ENCODE measurements at regions not wholly inside any gene's neighbourhood (a gene's known extent, or its start where the extent isn't known, plus 50 kb on each side); places are given as distances from the start of the nearest gene placed in this dataset.
"Not testable (repeated sequence)": the region's sequence is repeated elsewhere in the genome, so short reads cannot be mapped to it uniquely, and the experiment has no call there.

DNA sequence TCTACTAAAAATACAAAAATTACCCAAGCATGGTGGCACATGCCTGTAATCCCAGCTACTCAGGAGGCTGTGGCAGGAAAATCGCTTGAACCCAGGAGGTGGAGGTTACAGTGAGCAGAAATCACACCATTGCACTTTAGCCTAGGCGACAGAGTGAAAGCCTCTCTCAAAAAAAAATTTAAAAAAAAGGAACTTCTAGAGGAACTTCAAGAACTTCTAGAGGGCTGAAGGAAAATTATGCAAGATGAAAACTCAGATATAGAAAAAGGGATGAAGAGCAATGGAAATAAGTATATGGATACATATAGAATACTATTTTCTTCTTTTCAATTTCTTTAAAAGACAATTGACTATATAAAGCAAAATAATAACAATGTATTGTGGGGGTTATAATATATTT lies 51.2 kb upstream of the PRR5 start:
- DNase-seq: no peak

DNA sequence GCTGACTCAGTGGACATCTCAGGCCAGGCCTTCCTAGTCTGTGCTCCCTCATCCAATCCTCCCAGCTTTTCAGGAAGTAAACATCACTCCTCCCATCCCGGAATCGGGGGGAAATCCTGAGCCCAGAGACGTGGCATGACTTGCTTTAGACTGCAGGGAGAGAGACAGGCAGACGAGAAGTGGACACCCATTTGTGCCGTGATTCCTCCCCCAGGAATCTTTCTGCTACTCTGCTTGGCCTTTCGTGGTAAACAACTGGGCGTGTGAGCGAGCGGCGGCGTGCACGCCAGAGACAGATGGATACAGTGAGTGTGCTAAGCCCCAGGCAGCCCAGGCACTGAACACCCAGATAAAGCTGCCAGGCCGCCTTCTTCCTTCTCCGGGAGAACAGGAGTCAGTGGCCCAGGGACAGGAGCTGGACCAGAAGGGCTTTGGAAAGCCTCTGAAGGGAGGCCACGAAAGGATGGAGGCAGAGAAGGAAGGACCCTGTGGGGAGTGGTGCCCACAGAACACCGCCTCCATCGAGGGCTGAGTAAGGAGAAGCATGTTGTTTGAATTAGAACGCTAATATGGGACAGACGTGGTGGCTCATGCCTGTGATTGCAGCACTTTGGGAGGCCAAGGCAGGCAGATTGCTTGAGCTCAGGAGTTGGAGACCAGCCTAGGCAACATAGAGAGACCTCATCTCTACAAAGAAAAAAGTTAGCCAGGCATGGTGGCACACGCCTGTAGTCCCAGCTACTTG lies 53.0 kb upstream of the PRR5 start:
- DNase-seq: no peak

DNA sequence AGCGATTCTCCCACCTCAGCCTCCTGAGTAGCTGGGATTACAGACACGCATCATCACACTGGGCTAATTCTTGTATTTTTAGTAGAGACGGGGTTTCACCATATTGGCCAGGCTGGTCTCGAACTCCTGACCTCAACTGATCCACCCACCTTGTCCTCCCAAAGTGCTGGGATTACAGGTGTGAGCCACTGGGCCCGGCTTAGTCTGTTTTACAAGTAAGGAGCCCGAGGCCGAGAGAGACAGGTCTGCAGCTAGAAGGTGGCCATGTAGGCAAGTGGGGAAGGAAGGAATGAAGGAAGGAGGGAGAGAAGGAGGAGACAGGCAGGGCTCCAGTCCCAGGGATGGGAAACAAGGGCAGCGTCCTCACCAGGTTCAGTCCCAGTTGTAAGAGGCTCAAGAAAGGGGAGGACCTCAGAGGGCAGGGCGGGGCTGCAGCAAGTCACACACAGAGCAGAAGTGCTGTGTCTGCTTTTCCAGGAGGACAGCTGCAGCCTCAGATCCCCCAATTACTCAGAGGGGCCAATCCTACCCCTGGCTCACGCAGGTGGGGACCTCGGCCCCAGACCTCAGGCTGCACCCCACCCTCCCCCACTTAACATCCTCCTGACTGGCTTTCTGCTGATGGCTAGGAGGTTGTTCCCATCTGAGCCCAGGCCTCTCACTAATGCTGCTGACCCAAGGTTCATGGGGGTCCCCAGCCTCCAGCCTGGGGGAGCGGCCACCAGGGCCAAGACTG lies 53.8 kb upstream of the PRR5 start:
- DNase-seq: no peak

DNA sequence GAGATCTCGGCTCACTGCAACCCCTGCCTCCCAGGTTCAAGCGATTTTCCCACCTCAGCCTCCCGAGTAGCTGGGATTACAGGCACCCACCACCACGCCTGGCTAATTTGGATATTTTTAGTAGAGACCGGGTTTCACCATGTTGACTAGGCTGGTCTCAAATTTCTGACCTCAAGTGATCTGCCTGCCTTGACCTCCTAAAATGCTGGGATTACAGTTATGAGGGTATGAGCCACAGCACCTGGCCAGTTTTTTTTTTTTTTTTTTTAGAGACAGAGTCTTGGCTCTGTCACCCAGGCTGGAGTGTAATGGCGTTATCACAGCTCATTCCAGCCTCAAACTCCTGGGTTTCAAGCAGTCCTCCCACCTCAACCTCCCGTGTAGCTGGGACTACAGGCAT lies 54.9 kb upstream of the PRR5 start:
- DNase-seq: no peak

DNA sequence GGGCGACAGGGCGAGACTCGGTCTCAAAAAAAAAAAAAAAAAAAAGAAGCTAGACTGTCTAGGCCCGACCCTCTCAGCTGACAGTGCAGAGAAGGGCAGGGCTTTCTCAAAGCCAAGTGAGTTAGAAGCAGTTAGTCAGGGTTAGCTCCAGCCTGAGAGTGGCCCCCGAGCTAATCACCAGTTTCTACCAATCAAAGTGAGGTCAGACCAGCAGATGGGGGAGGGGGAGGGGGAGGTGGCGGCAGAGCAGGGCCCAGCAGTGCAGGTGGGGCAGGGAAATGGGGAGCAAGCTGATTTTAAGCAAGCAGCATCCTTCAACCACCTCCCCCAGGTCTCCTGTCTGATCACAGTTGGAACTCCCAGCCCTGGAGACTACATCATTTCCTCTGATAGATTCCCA lies 55.3 kb upstream of the PRR5 start:
- no peak for DNase-seq

DNA sequence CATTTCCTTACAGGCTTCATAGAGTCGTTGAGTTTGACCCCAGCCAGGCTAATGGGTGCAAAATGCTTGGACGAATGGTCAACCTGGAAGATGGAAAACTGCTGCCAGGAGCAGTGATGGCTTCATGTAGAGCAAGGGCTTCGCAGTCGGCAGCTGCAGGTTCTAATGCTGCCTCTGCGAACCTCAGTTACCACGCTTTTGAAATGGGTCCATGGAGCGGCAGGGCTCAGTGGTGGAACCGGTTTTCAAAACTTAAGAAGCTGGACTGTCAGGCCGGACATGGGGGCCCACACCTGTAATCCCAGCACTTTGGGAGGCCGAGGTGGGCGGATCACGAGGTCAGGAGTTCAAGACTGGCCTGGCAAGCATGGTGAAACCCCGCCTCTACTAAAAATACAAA lies 55.9 kb upstream of the PRR5 start:
- DNase-seq: no peak

DNA sequence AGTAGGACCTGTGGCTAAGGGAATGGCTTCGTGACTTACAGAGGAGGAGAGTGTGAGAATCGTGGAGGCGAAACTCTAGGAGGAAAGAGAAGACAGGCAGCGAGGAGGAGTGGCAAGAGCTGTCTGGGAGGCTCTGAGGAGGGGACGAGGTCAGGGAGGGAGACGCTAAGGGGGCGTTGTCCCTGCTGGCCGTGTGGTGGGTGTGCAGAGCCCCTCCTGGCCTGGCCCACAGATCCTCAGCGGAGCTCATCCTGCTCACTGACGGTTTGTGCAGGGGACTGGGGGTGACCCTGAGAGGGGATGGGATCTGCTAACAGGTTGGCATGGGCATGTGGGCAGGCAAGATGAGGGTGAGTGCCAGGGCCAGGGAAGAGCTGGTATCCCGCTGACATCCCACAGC lies 56.5 kb upstream of the PRR5 start:
- no peak for DNase-seq

DNA sequence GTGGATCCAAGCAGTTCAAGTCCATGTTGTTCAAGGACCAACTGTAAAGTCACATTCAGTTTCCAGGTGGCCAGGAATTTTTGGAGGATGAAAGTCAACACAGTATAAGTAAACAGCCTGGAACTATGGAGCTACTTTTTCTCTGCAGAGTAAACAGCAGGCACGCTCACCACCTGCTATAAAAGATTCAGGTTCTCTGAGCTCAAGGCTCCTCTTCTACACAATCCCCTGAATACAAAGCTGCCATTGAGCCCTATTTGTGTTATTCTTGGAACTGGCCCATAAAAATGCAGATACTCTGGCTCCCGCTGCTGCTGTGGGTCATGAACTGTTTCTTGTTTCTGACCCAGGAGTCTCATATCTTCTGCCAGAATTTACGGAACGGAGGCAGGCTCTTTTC lies 56.9 kb upstream of the PRR5 start:
- DNase-seq: no peak

DNA sequence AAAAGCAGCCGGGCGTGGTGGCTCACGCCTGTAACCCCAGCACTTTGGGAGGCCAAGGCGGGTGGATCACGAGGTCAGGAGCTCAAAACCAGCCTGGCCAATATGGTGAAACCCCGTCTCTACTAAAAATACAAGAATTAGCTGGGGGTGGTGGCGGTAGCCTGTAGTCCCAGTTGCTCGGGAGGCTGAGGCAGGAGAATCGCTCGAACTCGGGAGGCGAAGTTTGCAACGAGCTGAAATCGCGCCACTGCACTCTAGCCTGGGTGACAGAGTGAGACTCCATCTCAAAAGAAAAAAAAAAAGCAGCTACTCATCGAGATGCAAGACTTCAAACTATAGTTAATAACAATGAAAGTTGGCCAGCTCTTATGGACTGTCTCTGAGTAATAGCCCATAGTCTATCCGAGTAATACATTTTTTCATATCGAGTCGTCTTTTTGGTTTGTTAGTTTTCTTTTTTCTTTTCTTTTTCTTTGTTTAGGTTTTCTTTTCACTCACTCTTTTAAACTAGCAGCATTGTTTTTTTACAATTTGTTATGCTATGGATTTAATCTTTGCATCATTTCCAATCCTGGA lies 58.4 kb upstream of the PRR5 start:
- not testable (repeated sequence) for DNase-seq

DNA sequence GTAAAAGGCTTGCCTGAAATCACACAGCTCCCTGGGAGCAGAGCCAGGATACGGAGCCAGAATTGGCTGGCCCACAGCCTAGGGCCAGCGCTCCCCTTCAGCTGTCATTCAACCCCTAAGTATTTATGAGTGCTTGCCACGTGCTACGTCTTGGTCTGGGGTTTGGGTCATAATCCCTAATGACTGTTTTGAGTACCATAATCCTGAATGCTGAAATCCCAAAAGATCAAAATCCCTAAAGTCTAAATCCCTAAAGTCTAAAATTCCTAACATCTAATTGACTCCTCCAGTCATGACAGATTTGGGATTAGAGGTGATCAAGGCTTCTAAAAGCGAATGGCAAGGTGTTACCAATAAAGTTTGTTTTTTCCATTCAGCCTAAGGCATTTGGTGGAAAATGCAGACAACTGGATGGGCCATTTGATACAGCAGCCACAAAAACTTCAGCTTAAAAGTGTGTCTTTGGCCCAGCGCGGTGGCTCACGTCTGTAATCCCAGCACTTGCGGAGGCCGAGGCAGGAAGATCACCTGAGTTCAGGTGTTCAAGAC lies 59.8 kb upstream of the PRR5 start:
- DNase-seq: no peak

DNA sequence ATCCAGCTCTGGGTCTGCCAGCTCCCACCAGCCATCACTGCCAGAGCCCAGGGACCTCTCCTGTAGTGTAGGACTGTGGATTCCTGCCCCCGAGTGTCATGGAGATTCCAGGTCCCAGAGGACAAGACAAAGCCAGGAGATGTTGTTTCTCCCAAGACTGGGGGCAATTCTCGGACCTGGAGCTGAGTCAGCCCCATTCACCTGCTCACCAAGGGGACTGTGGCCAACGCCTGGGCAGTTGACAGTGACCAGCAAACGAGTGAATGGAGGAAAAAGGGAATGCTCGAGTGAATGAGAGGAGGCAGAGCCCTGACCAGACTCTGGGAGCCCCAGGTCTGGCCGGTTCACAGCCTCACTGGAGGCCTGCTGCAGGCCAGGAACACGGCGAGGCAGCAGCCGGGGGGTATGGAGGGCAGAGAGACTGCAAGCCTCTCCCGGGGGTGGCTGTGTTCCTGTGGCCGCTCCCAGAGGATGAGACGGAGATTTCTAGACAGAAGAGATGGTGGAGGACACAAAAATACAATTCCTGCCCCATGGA lies 61.3 kb upstream of the PRR5 start:
- DNase-seq: no peak

DNA sequence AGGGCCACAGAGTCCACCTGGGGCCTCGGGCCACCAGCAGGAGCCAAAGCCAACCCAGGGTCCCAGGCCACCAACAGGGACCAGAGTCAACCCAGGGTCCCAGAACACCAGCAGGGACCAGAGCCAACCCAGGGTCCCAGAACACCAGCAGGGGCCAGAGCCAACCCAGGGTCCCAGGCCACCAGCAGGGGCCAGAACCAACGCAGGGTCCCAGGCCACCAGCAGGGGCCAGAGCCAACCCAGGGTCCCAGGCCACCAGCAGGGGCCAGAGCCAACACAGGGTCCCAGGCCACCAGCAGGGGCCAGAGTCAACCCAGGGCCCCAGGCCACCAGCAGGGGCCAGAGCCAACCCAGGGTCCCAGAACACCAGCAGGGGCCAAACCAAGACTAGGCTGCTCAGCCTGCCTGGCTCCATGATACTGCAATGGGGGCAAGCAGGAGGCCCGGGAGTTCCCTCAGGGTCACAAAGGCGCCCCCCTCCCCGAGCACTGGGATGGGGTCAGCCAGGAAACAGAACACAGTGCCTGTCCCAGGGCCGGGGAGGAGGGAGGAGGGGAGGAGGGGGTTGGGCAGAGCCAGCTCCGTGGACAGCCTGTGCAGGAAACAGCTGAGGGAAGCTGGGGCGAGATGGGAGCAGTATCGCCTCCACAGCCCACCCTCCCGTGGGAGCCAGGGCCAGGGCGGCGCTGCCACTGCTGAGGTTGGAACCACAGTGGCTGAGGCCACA lies 62.0 kb upstream of the PRR5 start:
- DNase-seq: no peak

DNA sequence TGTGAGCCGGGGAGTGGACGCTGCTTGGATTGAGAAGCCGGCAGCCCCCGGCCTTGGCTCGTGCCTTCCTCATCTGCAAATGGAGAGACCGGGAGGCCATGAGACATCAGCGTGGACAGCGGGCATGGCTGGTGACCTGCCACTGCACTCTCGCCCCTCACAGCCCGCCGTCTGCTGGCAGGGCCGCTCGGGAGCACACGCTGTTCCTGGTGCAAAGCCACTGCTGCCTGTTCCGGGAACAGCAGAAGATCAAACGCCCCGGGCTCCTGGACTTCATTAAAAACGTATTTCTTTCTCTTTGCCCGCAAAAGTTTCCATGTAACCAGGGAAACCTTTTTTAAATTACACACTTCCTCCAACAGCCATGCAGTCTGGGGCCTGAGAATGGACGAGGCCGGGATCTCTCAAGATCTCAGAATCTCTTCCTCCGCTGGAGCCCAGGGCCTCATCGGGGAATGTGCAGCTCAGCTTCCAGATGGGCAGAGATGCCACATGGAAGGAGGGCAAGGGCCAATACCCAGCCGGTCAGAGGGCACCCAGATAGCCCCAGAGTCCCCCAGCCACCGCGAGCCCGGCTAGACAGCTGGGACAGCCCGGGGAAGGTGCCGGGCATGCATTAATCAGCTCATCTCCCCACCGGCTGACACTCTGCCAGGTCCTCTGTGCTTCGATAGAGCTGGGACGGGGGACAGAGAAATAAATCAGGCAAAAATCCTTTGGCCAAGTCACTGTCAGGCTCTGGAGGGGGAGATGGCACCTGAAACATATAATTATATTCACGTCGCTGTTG lies 62.8 kb upstream of the PRR5 start:
- DNase-seq: no peak

DNA sequence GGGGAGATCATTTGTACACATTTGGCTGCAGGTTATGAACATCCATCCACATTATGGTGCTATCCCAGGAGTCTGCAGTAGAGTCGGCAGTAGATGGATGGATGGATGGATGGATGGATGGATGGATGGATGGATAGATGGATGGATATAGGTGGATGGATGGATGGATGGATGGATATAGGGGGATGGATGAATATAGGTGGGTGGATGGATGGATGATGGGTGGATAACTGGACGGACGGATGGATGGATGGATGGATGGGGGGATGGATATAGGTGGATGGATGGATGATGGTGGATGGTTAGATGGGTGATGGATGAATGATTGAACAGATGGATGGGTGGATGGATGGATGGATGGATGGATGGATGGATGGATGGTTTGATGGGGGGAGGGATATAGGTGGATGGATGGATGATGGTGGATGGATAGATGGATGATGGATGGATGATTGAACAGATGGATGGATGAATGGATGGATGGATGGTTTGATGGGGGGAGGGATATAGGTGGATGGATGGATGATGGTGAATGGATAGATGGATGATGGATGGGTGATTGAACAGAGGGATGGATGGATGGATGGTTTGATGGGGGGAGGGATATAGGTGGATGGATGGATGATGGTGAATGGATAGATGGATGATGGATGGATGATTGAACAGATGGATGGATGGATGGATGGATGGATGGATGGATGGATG lies 65.3 kb upstream of the PRR5 start:
- DNase-seq: not testable (repeated sequence)

DNA sequence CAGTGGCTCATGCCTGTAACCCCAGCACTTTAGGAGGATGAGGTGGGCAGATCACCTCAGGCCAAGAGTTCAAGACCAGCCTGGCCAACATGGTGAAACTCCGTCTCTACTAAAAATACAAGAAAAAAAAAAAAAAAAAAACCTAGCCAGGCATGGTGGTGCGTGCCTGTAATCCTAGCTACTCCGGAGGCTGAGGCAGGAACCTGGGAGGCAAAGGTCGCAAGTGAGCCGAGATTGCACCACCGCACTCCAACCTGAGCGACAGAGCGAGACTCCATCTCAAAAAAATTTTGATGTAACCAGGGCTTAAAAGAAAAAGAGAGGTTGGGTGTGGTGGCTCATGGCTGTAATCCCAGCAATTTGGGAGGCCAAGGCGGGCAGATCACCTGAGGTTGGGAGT lies 66.4 kb upstream of the PRR5 start:
- not testable (repeated sequence) for DNase-seq

DNA sequence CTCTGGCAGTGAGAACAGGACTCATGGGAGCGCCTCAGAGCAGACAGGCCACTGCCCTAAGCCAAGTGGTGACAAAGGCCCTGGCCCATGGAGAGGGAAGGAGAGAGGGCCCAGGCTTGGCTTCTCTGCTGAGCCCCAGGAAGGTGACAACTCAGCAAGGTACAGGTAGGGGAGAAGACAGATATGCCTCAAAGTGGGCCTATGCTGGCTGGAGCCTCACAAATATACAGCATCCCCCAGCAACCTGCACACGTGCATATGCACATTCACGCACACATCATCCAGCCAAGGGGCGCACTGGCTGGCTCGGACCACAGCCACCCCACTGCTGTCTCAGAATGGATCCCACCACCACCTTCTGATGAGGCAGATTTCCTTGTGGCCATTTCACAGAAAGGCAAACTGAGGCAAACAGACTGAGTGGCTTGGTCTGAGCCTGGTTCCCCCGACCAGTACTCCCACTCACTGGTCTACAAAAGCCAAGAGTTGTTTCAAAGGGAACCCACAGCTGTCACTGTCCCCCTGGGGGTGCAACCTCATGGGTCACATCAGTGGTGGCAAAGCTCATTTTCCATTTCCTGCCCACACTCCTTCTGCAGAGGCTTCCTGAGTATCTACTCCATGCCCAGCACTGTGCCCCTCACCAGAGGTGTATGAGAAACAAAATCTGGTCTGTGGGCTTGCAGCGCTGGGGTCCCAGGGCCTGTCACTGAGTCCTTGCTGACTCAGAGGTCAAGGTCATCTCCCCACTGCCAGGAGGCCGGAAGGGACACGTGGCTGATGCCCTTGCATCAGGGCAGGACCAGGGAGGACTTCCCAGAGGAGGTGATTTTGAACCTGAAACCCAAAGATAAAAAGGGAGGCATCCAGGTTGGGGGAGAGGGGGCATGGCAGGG lies 67.3 kb upstream of the PRR5 start:
- DNase-seq: no peak

DNA sequence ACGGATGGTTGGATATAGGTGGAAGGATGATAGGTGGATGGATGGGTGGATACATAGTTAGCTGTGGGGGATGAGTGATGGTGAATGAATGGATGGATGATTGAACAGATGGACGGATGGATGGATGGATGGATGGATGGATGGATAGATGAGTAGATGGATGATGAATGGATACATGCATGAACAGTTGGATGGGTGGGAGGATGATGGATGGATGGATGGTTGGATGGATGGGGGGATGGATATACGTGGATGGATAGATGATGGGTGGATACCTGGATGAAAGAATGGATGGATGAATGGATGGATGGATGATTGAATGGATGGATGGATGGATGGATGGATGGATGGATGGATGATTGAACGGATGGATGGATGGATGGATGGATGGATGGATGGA lies 68.4 kb upstream of the PRR5 start:
- no peak for DNase-seq

DNA sequence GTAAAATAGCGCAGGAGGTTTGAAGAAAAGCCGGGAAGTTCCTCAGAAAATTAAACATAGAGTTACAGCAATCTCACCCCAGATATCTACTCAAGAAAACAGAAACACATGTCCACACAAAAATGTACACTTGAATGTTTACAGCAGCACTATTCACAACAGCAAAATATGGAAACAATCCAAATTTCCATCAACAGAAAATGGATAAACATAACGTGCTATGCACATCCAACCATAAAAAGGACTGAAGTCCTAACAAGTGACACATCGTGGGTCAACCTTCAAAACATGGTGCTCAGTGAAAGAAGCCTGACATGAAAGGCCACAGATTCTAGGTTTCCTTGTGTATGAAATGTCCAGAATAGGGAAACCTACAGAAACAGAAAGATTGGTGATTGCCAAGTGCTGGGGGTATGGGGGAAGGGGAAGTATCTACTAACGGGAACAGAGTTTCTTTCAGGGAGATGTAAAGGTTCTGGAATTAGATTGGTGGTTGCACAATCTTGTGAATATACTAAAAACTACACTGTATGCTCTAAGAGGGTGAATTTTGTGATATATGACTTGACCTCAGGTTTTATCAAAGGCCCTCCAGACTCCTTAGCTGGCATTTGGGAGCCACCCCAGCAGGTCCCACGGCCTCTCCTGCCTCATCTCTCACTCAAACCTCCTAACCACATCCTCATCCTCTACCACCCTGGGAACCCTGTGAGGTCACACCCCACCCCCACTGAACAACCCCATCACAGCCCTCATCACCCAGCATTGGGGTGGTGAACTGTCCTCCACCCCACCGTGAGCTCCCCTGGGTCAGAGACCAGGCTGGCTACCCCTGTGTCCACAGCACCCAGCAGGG lies 69.2 kb upstream of the PRR5 start:
- no peak for DNase-seq

DNA sequence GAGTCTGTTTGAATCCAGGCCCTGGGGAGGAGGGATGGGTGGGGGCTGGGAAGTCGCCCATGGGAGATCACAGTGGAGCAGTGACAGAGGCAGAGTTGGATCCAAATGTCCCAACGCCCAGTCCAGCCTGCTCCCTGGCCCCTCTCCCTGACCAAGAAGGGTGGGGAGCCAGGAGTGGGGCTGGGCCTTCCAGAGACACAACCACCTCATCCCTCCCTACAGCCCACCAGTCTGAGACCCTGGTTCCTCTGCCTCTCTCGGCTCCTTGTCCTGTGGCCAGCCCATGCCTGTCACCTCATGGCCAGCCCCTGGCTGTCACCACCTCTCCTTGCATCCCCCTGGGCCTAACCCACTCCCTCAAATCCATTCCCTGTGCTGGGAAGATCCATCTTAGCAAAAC lies 71.2 kb upstream of the PRR5 start:
- DNase-seq: no peak

DNA sequence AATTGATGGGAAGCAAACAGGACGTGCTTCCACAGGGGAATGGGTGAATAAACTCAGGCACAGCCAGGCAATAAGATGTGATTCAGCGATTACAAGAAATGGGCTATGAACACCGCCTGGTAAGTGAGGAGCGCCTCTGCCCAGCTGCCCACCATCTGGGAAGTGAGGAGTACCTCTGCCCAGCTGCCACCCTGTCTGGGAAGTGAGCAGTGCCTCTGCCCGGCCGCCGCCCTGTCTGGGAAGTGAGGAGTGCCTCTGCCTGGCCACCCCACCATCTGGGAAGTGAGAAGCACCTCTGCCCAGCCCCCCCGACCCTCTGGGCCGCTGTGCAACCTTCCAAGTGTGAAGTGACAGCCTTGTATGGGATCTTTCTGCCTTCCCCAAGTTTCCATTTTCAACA lies 73.2 kb upstream of the PRR5 start:
- no peak for DNase-seq

Data from NCI-H1092 (cell line).